GM23338 (cell line): ENCODE measurements at regions not wholly inside any gene's neighbourhood (a gene's known extent, or its start where the extent isn't known, plus 50 kb on each side); places are given as distances from the start of the nearest gene placed in this dataset.

Source experiments
- ATAC-seq: fragments of 200-7000 bp; cut with Tn5 transposase; 3 replicates; pipeline ENCODE4 v1.9.1; 2020
- DNase-seq: peaks from one replicate; pipeline ENCODE4 v3.0.0-alpha.2; 2015; ENCODE audit warnings: low spot score
- H2AFZ ChIP-seq: fragments of 200-600 bp; sonication (generic); 2 replicates; pipeline ENCODE4 v1.8.0; 2016; ENCODE audit warnings: antibody characterized with exemption, mild to moderate bottlenecking, moderate library complexity
- H3F3A ChIP-seq: fragments of 200-600 bp; sonication (generic); replicated peaks from 2 replicates; pipeline ENCODE4 v1.8.0; 2017; ENCODE audit warnings: antibody characterized with exemption, mixed run types, low read depth
- H3K27ac ChIP-seq: fragments of 200-600 bp; sonication (generic); 2 replicates; pipeline ENCODE4 v1.6.1; 2016; ENCODE audit warnings: low read depth
- H3K27me3 ChIP-seq: fragments of 200-600 bp; sonication (generic); 2 replicates; pipeline ENCODE4 v1.8.0; 2016; ENCODE audit warnings: mild to moderate bottlenecking, mixed run types, moderate library complexity; ENCODE audit not compliant: insufficient read depth
- H3K36me3 ChIP-seq: fragments of 200-600 bp; sonication (generic); 2 replicates; pipeline ENCODE4 v1.8.0; 2016; ENCODE audit warnings: mild to moderate bottlenecking; ENCODE audit not compliant: insufficient read depth
- H3K4me1 ChIP-seq: fragments of 200-600 bp; sonication (generic); 2 replicates; pipeline ENCODE4 v1.8.0; 2016; ENCODE audit warnings: mild to moderate bottlenecking, moderate library complexity; ENCODE audit not compliant: insufficient read depth
- H3K4me2 ChIP-seq: fragments of 200-600 bp; sonication (generic); 2 replicates; pipeline ENCODE4 v1.7.1; 2017; ENCODE audit warnings: mixed run types
- H3K4me3 ChIP-seq: fragments of 200-600 bp; sonication (generic); 2 replicates; pipeline ENCODE4 v1.6.1; 2016; ENCODE audit warnings: mixed run types
- H3K79me2 ChIP-seq: fragments of 200-600 bp; sonication (generic); replicated peaks from 2 replicates; pipeline ENCODE4 v1.8.0; 2017; ENCODE audit warnings: mild to moderate bottlenecking; ENCODE audit not compliant: insufficient read depth
- H3K9me2 ChIP-seq: fragments of 200-600 bp; sonication (generic); 2 replicates; pipeline ENCODE4 v1.8.0; 2017; ENCODE audit not compliant: insufficient read depth
- H4K20me1 ChIP-seq: fragments of 200-600 bp; sonication (generic); replicated peaks from 2 replicates; pipeline ENCODE4 v1.8.0; 2017; ENCODE audit warnings: mild to moderate bottlenecking; ENCODE audit not compliant: insufficient read depth
- H3K27ac Mint-ChIP-seq: 2 replicates; pipeline ENCODE4 v1.8.0; 2020; ENCODE audit warnings: inconsistent platforms, mild to moderate bottlenecking, moderate library complexity, mixed read lengths
- H3K27me3 Mint-ChIP-seq: 3 replicates; pipeline ENCODE4 v1.8.0; 2022; ENCODE audit warnings: low read depth, mild to moderate bottlenecking, moderate library complexity, mixed read lengths, inconsistent platforms; ENCODE audit not compliant: insufficient read depth, poor library complexity
- H3K36me3 Mint-ChIP-seq: 3 replicates; pipeline ENCODE4 v1.8.0; 2021; ENCODE audit warnings: low read depth, mild to moderate bottlenecking, inconsistent platforms, moderate library complexity, mixed read lengths
- H3K4me1 Mint-ChIP-seq: 3 replicates; pipeline ENCODE4 v1.8.0; 2020; ENCODE audit warnings: mild to moderate bottlenecking, inconsistent platforms, mixed read lengths
- H3K4me3 Mint-ChIP-seq: 3 replicates; pipeline ENCODE4 v1.8.0; 2021; ENCODE audit warnings: moderate library complexity, mild to moderate bottlenecking, inconsistent platforms, mixed read lengths
- H3K9me3 Mint-ChIP-seq: 3 replicates; pipeline ENCODE4 v1.8.0; 2020; ENCODE audit warnings: moderate library complexity, mild to moderate bottlenecking, inconsistent platforms, mixed read lengths
- CTCF ChIP-seq, 2 experiments: fragments of 200-600 bp in 1 of 2; sonication (generic) in 1 of 2; conservative IDR thresholded peaks; 2 replicates each; pipeline versions ENCODE4 v1.5.1 to v1.6.1; 2016 to 2017; ENCODE audit warnings: antibody characterized with exemption in 2 of 2, low read depth in 2 of 2, mild to moderate bottlenecking in 2 of 2, moderate library complexity in 1 of 2
- EZH2 ChIP-seq: fragments of 200-600 bp; sonication (generic); IDR thresholded peaks from one replicate; pipeline ENCODE4 v1.8.0; 2017; ENCODE audit warnings: antibody characterized with exemption, mild to moderate bottlenecking, low read depth; ENCODE audit not compliant: unreplicated experiment
- EZH2phosphoT487 ChIP-seq: fragments of 200-600 bp; sonication (generic); IDR thresholded peaks from one replicate; pipeline ENCODE4 v1.8.1; 2018; ENCODE audit warnings: antibody characterized with exemption; ENCODE audit not compliant: unreplicated experiment
- JUNB ChIP-seq: IDR thresholded peaks from one replicate; pipeline ENCODE4 v1.6.1; 2016; ENCODE audit warnings: antibody characterized with exemption; ENCODE audit not compliant: unreplicated experiment
- REST ChIP-seq: IDR thresholded peaks from one replicate; pipeline ENCODE4 v1.6.1; 2018; ENCODE audit warnings: antibody characterized with exemption; ENCODE audit not compliant: unreplicated experiment
- STAT1 ChIP-seq: IDR thresholded peaks from one replicate; pipeline ENCODE4 v1.6.1; 2016; ENCODE audit warnings: antibody characterized with exemption; ENCODE audit not compliant: unreplicated experiment
- ZNF331 ChIP-seq: fragments of 250-450 bp; sonication (Bioruptor Pico); IDR thresholded peaks from 2 replicates; pipeline ENCODE4 v1.5.0; 2020; ENCODE audit warnings: low read depth, mild to moderate bottlenecking, moderate library complexity
- TF ChIP-seq, protein P1 (sequence below): fragments of 250-450 bp; sonication (Bioruptor Pico); IDR thresholded peaks from 2 replicates; pipeline ENCODE4 v1.5.0; 2020; ENCODE audit warnings: mild to moderate bottlenecking, moderate library complexity
- TF ChIP-seq, protein P2 (sequence below): IDR thresholded peaks from 2 replicates; pipeline ENCODE4 v1.6.1; 2016; ENCODE audit warnings: antibody characterized with exemption

DNA sequence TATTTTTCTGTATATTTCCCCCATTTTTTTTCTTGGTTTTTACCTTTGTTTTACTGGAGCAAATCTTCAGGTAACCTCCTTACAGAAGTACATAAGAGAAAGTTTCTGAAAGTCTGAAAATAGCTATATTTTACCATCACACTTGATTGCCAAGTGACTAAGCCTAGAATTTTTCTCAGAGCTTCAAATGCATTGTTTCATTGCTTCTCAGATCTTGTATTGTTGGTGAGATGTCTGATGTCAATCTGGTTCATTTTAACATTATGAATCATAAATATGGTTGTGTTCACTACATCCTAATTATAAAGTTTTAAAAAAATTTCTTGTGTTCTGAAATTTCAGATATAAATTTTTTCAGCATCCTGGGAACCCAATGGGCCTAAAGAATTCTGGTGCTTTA is 228.2 kb downstream of the AHR start:
- no peak overlapping the region for H3K27ac Mint-ChIP-seq
- no peak for ATAC-seq
- no peaks in the 10 kb centered on the region for H3K27me3 ChIP-seq
- H3K4me3 Mint-ChIP-seq, result no peak overlapping the region
- no peak for DNase-seq
- TF ChIP-seq JUNB (no peak), STAT1 (no peak), ZNF331 (CRISPR knock-in tag) (no peak)
- H3K79me2 ChIP-seq, result no peaks in the 10 kb centered on the region
- no peak overlapping the region for H3K4me2 ChIP-seq
- no peak overlapping the region for H3K4me3 ChIP-seq
- H3K4me1 ChIP-seq, result 0 out of 2 replicates have a peak, but pooled peaks cover 5% of the 10 kb centered on the region
- no peak overlapping the region for H3K27ac ChIP-seq
- H3K36me3 Mint-ChIP-seq, result no peaks in the 10 kb centered on the region
- no peaks in the 10 kb centered on the region for H3K36me3 ChIP-seq
- H2AFZ ChIP-seq, result no peak overlapping the region
- peaks cover 9% of the 10 kb centered on the region; the same call in 2 of the 3 replicates for H3K4me1 Mint-ChIP-seq
- H3K27me3 Mint-ChIP-seq, result no peaks in the 10 kb centered on the region
- H3K9me2 ChIP-seq, result no peaks in the 10 kb centered on the region
- H3K9me3 Mint-ChIP-seq, result no peaks in the 10 kb centered on the region; the same call in 2 of the 3 replicates
- no peaks in the 10 kb centered on the region for H4K20me1 ChIP-seq
- H3F3A ChIP-seq, result no peaks in the 10 kb centered on the region

DNA sequence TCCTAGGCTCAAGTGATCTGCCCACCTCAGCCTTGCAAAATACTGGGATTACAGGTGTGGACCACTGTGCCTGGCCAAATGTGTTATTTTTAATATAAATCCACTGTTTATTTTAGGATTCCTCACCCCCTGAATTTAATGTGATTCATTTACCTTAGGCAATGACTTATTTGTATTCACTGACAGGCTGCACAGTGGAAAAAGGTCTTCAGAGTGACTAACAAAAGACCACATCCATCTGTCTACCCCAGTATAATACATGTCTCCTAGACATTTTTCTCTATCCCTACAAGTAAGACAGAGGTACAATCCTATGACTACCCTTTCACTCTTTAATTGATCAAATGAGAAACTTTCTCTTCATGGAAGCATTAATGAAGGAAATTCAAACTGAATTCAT is 230.2 kb downstream of the AHR start:
- no peak for ATAC-seq
- TF ChIP-seq STAT1 (no peak), EZH2 (no peak), CTCF (conservative IDR thresholded peaks at IDR 0.05; ENCODE audit: low read depth in 2 of 2) (no peak), JUNB (no peak), EZH2phosphoT487 (no peak), ZNF331 (CRISPR knock-in tag) (no peak), REST (no peak)
- TF ChIP-seq, protein P1, sequence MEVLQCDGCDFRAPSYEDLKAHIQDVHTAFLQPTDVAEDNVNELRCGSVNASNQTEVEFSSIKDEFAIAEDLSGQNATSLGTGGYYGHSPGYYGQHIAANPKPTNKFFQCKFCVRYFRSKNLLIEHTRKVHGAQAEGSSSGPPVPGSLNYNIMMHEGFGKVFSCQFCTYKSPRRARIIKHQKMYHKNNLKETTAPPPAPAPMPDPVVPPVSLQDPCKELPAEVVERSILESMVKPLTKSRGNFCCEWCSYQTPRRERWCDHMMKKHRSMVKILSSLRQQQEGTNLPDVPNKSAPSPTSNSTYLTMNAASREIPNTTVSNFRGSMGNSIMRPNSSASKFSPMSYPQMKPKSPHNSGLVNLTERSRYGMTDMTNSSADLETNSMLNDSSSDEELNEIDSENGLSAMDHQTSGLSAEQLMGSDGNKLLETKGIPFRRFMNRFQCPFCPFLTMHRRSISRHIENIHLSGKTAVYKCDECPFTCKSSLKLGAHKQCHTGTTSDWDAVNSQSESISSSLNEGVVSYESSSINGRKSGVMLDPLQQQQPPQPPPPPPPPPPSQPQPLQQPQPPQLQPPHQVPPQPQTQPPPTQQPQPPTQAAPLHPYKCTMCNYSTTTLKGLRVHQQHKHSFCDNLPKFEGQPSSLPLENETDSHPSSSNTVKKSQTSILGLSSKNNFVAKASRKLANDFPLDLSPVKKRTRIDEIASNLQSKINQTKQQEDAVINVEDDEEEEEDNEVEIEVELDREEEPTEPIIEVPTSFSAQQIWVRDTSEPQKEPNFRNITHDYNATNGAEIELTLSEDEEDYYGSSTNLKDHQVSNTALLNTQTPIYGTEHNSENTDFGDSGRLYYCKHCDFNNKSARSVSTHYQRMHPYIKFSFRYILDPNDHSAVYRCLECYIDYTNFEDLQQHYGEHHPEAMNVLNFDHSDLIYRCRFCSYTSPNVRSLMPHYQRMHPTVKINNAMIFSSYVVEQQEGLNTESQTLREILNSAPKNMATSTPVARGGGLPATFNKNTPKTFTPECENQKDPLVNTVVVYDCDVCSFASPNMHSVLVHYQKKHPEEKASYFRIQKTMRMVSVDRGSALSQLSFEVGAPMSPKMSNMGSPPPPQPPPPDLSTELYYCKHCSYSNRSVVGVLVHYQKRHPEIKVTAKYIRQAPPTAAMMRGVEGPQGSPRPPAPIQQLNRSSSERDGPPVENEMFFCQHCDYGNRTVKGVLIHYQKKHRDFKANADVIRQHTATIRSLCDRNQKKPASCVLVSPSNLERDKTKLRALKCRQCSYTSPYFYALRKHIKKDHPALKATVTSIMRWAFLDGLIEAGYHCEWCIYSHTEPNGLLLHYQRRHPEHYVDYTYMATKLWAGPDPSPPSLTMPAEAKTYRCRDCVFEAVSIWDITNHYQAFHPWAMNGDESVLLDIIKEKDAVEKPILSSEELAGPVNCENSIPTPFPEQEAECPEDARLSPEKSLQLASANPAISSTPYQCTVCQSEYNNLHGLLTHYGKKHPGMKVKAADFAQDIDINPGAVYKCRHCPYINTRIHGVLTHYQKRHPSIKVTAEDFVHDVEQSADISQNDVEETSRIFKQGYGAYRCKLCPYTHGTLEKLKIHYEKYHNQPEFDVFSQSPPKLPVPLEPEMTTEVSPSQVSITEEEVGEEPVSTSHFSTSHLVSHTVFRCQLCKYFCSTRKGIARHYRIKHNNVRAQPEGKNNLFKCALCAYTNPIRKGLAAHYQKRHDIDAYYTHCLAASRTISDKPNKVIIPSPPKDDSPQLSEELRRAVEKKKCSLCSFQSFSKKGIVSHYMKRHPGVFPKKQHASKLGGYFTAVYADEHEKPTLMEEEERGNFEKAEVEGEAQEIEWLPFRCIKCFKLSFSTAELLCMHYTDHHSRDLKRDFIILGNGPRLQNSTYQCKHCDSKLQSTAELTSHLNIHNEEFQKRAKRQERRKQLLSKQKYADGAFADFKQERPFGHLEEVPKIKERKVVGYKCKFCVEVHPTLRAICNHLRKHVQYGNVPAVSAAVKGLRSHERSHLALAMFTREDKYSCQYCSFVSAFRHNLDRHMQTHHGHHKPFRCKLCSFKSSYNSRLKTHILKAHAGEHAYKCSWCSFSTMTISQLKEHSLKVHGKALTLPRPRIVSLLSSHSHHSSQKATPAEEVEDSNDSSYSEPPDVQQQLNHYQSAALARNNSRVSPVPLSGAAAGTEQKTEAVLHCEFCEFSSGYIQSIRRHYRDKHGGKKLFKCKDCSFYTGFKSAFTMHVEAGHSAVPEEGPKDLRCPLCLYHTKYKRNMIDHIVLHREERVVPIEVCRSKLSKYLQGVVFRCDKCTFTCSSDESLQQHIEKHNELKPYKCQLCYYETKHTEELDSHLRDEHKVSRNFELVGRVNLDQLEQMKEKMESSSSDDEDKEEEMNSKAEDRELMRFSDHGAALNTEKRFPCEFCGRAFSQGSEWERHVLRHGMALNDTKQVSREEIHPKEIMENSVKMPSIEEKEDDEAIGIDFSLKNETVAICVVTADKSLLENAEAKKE, result no peak
- TF ChIP-seq, protein P2, sequence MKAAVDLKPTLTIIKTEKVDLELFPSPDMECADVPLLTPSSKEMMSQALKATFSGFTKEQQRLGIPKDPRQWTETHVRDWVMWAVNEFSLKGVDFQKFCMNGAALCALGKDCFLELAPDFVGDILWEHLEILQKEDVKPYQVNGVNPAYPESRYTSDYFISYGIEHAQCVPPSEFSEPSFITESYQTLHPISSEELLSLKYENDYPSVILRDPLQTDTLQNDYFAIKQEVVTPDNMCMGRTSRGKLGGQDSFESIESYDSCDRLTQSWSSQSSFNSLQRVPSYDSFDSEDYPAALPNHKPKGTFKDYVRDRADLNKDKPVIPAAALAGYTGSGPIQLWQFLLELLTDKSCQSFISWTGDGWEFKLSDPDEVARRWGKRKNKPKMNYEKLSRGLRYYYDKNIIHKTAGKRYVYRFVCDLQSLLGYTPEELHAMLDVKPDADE, result no peak

More for the DNA sequence above, 230.2 kb downstream of the AHR start:
- no peak overlapping the region for H3K27ac ChIP-seq
- H3K4me3 Mint-ChIP-seq, result no peak overlapping the region
- no peak for DNase-seq
- H3K4me1 Mint-ChIP-seq, result peaks cover 9% of the 10 kb centered on the region; the same call in 2 of the 3 replicates
- H3F3A ChIP-seq, result no peaks in the 10 kb centered on the region
- no peaks in the 10 kb centered on the region; the same call in 2 of the 3 replicates for H3K9me3 Mint-ChIP-seq
- H4K20me1 ChIP-seq, result no peaks in the 10 kb centered on the region
- H3K79me2 ChIP-seq, result no peaks in the 10 kb centered on the region
- H3K4me1 ChIP-seq, result 0 out of 2 replicates have a peak, but pooled peaks cover 5% of the 10 kb centered on the region
- no peaks in the 10 kb centered on the region for H3K36me3 ChIP-seq
- H3K27ac Mint-ChIP-seq, result no peak overlapping the region
- H3K36me3 Mint-ChIP-seq, result no peaks in the 10 kb centered on the region
- no peaks in the 10 kb centered on the region for H3K27me3 Mint-ChIP-seq
- H3K4me3 ChIP-seq, result no peak overlapping the region
- H3K4me2 ChIP-seq, result no peak overlapping the region
- H2AFZ ChIP-seq, result no peak overlapping the region
- no peaks in the 10 kb centered on the region for H3K9me2 ChIP-seq
- H3K27me3 ChIP-seq, result no peaks in the 10 kb centered on the region
